CD4-positive, alpha-beta T cell treated with Interleukin-15 for 1 hour (primary cell): ENCODE measurements at regions not wholly inside any gene's neighbourhood (a gene's known extent, or its start where the extent isn't known, plus 50 kb on each side); places are given as distances from the start of the nearest gene placed in this dataset.
"Not testable (repeated sequence)": the region's sequence is repeated elsewhere in the genome, so short reads cannot be mapped to it uniquely, and the experiment has no call there.

Experiments used
- DNase-seq: peaks from one replicate; pipeline ENCODE4 v3.0.0-alpha.2; 2020

DNA sequence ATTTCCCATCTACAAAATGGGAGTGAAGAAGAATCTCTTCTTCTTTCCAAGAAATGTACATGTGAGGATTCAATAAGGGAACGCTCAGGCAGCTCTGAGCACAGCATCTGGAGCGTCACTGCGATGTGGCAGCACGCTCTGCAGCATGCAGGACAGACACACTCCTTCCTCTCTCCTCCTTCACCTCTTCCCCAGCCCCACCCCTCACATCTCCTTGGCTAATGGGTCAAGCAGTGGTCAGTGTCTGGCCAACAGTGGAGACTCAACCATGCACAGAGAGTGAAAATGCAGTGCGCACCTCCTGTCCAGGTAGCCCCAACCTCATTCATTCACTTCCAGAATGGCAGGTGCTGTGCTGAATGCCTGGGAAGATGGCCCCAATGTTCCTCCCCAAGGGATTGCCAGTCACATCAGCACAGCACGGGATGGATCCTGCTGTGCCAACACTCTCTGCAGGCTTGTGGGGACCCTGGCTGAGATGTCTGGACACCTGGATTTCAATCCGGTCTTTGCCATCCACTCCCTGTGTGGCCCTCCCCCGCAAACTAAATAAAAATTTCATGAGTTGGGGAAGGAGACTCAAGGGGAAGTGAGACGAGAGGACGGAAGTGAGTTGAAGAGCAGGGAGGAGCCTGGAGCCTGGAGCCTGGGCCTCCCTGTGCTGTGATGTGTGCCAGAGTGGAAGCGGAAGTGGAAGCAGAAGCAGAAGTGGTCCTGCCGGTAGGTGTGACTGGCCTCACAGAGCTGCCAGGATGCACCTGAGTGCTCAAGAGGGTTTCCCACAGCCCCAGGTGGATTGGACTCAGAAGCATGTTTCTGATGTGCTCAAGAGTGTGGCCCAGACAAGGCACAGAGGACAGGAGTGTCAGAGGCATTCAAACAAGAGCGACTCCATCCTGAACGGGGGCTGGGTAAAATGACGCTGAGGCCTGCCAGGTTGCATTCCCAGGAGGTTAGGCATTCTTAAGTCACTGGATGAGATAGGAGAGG lies 163.9 kb downstream of the SMAD6 start:
- peak; percentile 88 for DNase-seq

DNA sequence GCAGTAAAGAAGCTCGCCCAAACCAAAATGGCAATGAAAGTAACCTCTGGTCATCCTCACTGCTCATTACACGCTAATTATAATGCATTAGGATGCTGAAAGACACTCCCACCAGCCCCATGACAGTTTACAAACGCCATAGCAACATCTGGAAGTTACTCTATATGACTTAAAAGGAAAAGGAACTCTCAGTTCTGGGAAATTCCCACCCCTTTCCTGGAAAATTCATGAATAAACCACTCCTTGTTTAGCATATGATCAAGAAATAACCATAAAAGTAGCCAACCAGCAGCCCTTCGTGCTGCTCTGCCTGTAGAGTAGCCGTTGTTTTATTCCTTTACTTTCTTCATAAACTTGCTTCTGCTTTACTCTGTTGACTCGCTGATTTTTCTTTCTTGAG lies 164.6 kb downstream of the SMAD6 start:
- no peak for DNase-seq

DNA sequence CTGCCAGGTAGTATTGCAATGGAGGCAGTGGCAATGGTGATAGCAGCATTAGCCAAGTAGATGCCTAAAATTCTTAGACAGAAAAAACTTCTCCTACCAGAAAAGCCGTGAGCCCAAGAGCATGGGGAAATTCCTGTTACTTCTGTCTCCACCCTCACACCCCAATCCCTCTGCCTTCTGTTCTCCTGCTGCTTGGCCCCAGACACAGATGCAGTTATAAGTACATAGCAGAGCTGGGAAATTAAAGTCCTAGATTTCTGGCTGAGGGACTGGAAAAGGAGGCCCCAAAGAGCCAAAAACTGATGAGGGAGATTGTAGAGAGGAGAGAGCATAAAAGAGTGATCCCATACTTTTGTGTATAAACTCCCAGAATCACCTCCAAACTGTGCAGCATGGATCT lies 166.9 kb downstream of the SMAD6 start:
- no peak for DNase-seq

DNA sequence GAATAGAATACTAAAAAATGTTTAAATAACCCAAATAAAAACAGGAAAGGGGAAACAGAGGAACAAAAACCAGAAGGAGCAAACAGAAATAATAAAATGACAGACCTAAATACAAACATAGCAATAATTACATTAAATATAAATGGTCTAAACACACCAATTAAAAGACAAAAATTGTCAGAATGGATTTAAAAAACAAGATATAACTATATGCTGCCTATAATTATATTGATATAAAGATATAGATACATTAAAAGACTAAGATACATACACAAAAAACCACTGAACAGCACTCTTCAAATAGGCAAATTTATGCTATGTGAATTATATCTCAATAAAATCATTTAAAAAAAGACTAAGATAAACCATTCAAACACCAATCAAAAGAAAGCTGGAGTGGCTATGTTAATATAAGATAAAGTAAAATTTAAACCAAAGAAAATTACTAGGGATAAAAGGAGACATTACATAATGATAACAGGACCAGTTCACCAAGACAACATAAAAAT lies 168.9 kb downstream of the SMAD6 start:
- no peak for DNase-seq

DNA sequence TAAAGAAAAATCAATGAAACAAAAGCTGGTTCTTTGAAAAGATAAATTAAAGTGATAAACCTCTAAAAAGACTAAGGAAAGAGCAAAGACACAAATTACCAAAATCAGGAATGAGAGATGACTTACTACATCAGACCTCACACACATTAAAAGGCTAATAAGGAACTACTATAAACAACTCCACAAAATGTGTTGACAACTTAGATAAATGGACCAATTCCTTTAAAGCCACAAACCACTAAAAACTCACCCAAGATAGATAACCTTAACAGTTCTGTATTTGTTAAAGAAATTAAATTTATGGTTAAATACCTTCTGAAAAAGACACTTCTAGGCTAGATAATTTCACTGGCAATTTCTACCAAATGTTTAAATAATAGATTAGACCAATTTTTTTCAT lies 170.4 kb downstream of the SMAD6 start:
- DNase-seq = no peak

DNA sequence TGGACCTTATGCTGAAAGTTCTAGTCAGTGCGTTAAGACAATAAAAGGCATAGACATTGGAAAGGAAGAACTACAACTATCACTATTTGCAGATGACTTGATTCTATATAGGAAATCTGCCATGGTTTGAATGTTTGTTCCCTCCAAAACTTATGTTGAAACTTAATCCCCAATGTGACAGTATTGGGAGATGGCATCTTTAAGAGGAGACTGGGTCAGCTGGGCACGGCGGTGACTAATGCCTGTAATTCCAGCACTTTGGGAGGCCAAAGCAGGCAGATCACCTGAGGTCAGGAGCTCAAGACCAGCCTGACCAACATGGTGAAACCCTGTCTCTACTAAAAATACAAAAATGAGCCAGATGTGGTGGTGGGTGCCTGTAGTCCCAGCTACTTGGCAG lies 171.3 kb downstream of the SMAD6 start:
- DNase-seq = not testable (repeated sequence)

DNA sequence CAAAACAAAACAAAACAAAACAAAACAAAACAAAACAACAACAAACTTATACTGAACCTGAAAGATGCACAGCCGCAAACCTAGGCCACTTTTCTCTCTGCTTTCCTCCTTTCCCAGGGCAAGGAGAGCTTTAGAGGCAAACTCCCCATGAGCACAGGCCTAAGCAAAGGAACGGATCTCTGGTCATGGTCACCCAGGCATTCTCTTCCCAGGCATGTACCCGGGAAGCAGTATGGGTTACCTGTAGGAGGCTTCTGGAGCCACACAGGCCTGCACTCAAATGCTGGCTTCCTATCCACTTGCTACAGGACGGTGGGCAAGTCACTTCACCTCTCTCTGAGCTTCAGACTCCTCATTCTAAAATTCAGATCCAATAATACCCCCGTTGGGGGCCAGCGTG lies 171.8 kb downstream of the SMAD6 start:
- no peak for DNase-seq

DNA sequence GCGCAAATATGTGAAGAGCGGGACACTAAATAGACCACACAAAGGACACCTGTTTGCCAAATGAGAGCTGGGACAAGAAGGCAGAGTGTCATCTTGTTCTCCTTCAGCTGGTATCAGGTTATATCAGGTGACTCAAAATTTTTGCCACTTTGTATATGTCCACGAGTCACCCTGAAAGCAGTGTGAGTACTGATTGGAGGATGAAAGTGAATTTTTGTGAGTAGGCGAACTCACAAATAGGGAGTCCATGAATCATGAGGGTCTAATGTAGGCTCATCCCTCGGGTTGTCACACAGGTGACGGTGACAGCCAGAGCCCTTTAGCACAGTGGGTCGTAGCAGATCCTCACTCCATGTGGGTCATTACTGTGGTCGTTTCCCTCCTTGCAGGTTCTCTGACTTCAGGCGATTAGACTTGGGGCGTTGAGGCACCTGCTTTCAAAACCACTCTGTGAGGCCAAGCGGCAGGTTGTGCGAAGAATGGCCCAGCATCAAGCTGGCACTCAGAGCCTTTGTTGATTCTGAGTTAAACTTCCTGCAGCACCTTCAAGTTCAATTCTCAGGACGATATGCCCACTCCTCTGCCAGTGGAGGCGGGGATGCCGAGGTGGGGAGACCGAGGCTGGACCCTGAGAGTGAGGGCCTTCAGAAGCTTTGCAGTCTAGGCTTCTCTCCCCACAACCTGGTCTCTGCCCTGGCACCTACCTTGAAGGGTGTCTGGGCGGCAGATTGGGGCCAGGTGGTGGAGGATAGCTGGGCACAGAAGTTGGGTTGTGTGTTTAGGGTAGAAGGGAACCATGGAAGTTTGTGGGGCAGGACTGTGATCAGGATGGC lies 173.8 kb downstream of the SMAD6 start:
- no peak for DNase-seq

DNA sequence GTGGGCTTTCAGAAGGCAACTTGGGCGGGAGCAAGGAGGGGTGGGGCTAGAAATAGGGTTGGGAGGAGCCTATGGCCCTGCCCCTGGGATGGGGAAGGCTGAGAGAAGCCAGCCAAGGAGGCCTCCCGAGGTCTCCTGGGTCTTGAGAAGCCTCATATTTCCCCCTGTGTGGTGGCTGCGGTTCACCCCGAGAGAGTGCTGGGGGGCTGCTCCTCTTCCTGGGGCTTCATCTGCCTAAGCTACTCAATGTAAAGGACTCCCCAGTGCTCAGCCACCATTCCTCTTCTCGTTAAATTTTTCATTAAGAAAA lies 174.3 kb downstream of the SMAD6 start:
- no peak for DNase-seq

DNA sequence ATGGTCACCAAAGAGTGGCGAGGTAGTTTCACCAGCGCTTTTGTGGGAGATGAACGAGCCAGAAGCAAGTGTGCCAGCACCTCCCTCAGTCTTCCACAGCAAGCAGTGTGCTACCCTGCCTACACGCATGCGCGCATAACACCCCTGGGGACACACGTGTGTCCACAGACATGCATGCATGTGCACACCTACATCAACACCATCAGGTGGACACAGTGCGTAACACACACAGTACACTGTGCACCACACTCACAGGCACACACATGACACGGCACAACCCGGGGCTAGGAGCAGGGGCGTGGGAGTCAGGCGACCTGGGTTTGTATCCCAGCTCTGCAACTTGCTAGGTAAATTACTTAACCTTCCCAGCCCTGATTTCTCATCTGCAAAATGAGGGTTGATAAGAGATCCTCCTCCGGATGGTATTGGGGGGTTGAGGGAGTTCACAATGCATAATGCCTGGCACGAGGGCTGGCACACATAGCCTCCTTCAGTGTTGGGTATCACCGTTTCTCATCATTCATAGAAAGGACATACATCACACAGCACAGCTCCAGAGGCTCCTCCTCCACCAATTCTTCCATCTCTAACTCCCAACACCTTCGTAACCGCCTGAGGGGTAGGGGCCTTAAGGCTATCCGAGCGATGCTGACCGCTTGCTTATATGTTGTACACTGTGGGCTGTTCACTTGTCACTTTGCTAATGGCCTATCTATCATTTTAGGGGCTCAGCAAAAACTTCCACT lies 174.9 kb downstream of the SMAD6 start:
- DNase-seq = no peak

DNA sequence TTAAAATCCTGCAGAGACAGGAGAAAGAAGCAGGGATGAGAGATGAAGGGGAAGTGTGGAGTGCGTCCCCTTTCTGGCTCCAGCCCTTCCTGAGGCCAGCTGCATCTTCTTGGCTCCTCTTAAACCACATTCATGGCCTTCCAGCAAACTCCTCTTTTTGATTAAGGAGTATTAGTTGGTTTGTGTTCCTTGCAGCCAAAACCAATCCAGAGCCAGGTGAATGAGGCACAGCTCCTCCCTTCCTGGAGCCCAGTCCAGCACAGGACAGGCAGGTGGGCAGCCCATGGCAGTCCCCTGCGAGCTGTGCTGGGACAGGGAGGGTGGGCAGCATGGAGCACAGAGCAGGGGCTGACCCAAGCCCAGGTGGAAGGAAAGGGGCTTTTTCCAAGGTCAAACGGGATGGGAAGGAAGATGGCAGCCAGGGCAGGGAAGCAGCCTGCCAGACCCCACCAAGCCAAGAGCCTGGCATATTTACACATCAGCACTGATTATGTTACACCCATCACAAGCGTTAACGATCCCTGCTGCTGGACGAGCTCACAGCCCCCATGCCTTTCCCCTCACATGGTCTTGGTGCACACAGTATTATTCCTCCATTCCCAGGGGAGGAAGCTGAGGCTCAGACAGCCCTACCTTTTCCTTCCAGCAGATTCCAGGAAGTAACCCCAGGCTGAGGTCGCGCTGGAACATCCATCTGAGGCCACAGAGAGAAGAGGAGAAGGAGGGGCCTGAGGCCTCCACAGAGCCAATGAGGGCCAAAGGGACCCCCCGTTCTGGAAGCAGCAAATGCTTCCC lies 175.6 kb downstream of the SMAD6 start:
- no peak for DNase-seq

DNA sequence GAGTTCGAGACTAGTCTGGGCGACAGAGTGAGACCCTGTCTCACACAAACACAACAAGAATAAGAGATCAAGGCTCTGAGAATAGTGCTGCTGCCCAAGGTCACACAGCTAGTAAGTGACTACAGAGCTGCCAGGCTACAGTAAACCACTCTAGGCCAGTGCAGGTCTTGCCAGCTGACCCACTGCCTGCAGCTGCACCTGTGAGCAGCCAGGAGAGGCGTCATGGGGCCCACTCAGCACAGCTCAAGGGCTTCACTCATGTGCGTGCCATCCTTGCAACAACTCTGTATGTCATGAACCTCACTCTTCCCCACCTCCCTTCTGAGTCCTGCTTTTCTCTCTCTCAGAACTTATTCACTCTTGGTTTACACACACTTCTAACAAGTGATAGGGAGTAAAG lies 176.7 kb downstream of the SMAD6 start:
- DNase-seq = no peak

DNA sequence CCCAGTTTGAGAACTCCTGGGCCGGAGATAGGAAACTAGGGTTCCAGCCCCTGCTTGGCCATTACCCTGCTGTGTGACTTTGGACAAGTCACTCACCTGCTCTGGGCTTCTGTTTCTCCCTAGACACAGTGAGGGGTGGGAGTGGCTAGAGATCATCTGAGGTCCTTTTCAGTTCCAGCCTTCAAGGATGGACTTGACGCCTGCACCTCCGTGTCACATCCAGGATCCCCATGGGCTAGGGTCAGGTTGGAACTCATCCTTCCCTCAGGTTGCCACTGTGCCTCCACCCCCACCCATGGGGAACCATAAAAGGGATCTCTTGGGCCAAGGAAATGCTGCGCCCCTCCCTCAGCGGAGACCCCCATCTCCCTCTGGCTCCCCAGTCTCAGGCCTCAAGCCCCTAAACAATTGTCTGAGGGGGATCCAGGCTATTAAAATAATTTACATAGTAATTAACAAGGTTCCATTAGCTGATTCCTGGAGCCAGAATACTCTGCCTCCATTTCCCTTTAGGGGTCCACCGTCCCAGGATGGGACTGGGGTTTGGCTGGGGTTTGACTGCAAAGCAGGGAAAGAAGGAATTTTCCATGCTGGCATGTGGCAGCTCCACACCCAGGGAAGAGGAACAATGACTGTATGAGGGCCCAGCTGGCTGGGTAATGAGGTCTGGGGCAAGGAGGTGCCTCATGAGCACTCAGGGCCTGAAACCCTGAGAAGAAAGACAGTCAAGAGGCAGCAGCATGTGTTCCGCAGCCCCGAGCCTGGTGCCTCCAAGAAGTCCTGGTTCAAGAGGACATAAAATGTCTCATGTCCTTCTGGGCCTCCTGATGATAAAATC lies 177.7 kb downstream of the SMAD6 start:
- no peak for DNase-seq

DNA sequence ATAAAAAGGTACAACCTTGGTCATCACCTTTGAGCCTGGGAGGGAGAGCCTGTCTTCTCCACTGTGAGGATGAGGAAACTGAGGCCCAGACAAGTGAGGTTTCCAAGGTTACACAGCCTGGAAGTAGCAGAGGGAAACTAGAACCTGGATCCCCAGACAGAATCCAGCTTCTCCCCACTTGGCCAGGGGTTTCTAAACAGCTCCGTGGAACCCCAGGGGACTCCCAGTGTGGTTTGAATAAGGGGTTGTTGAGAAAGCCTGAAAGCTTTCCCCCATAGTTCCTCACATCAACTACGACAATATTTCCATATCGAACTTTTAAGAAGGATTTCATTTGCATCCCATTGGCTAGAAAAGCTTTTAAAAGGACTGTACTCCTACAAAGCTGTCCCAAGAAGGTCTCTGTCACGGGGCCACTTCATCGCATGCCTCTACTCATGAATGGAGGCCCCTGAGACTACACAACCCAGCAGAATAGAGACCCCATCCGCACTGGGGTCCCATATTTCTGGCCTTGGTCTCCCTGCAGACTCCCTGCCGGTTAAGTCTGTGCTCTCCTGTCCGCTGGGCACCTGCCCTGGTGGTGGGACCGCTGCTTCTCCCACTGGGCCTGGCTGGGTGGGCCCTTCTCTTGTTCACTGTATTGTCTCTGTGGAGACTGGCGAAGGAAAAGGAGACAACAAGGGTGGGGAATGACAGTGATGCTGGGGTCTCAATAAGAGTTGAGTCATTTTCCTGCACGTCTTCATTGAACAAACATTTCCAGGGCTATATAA lies 178.5 kb downstream of the SMAD6 start:
- DNase-seq = no peak

DNA sequence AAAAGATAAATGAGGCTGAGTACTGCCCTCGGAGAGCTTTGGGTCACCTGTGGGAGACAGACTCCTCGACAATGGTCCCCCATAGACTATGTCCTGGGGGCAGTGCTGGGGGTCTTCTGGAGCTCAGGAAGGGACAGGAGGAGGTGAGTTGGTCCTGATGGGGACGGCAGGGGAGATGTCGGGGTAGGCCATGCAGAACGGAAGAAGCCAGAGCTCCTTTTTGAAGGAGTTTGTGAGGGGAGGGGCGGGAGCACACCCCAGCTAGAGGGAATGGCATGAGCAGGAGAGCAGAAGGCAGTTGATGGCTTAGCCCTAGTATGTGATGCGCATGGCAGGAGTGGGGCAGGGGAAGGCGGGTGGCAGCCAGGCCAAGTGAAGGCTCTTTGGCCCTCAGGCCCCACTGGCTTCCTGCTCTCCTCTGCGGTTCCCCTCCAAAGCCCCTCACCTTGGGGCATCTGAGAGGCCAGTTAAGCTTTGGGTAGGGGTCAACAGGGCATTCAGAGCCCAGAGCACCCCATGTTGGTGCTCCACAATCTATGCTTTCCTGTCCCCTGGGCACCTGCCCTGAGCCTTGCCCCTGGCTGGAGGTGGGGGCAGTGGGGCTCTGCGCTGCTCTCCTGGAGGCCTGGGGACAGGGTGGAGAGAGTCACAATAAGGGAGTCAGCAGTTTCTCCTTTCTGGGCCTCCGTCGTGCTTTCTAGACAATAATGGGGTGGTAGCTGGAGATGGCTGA lies 179.3 kb downstream of the SMAD6 start:
- DNase-seq = no peak

DNA sequence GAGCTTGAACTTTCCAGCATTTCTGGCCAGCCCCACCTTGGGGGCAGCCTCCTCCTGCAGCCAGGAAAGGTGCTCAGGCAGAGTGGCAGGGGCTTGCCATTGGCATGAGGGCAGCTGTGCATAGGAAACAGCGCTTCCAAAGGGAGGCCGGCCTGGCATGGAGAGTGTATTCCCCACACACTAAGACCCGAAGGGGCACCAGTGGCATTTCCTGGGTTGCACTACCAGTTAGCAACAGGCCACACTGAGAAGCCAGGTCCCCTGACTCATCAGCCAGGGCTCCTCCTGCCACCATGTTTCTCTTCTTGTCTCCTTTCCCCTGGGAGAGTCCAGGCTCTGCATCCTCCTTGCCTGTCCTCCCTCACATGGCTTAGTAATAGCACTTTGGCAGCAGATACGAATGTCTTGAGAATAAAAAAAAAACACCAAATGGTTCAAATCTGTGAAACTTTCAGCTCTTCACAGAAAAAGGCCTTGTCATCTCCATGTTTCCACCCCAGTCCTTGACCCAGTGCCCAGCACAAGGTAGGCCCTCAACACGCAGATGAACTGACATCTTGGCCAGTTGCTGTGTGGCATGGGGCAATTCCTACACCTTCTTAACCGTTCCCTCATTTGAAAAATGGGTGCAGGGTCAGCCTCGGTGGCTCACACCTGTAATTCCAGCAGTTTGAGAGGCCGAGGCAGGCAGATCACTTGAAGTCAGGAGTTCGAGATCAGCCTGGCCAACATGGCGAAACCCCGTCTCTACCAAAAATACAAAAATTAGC lies 180.4 kb downstream of the SMAD6 start:
- no peak for DNase-seq

DNA sequence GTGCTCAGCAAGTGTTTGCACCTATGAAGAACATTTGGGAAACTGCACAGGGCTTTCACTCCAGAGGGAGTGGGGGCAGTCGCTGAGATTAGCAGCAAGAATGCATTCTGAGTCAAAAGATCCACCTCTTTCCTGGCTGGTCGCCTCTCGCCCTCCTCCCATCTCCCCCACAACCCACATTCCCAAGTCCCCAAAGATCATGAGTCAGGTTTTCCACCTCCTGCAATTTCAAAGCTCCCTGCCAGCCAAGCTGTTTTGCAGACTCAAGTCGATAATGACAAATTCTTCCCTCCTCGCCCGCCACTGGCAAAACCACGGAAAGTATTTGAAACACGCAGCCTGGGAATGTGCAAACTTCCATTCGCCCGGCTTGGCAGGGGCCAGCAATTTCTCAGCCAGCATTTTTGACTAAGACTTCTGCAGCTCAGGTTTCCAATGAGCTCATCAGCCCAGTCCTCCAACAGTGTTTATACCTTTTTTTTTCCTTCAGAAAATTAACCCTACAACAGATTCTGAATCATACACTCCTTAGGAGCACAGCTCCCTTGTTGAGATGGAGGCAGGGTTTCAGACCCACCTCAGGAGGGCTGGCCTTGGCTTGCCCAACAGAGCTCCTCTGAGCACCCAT lies 181.4 kb downstream of the SMAD6 start:
- DNase-seq = no peak

DNA sequence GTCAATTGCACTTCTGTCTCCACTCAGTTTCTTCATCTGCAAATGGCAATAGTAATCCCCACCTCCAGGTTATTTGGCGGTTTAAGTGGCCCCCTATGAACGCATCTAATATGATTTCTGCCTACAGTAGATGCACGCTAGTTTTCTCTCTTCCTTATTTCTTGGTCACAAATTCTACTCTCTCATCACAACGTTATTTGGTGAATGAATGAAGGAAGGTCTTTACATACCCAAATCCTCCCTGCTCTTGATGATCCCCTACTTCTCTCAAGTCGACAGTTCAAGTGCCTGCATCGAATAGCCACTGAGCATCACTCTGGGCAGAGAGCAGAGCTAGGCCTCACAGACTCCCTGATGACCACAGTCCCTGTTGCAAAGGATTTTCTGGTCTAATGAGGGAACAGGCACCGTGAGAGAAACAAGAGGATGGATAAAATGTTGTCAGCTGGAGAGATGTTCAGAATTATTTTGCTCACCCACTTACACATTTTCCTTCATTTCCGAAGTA lies 181.2 kb upstream of the SMAD3 start:
- DNase-seq = no peak
